OCI-LY7 (cell line): ENCODE measurements at regions not wholly inside any gene's neighbourhood (a gene's known extent, or its start where the extent isn't known, plus 50 kb on each side); places are given as distances from the start of the nearest gene placed in this dataset.
A peak's percentile ranks its signal among the peaks of the same experiment; 100 is the strongest.

ENCODE experiments used
- BruUV-seq: library from RNA; stranded (reverse); fragments of 400-500 nt; replicated peaks from 2 replicates; lab custom pipeline; 2021; lab: Mats Ljungman, UMichigan
- CTCF ChIA-PET: fragments of 300-600 bp; sonication (Branson Sonifier 250); formaldehyde crosslinking; loops from one replicate; lab custom pipeline; 2022; ENCODE audit warnings: antibody characterized with exemption; ENCODE audit not compliant: unreplicated experiment; lab: Charles Lee
- POLR2A ChIA-PET: fragments of 300-600 bp; sonication (Branson Sonifier 250); formaldehyde crosslinking; loops from one replicate; lab custom pipeline; 2022; ENCODE audit warnings: antibody characterized with exemption; lab: Charles Lee
- DNase-seq: peaks from one replicate; pipeline ENCODE4 v3.0.0-alpha.2; 2015; ENCODE audit warnings: low spot score
- H2AFZ ChIP-seq: fragments of 200-600 bp; sonication (generic), shearing (Covaris generic); 2 replicates; pipeline ENCODE4 v1.6.1; 2014; ENCODE audit warnings: mild to moderate bottlenecking, antibody characterized with exemption, low read length, moderate library complexity
- H3K27ac ChIP-seq: fragments of 200-600 bp; sonication (generic); 2 replicates; pipeline ENCODE4 v1.5.1; 2014; ENCODE audit warnings: mixed run types, low read depth, mild to moderate bottlenecking, moderate library complexity, low read length, inconsistent platforms; ENCODE audit not compliant: poor library complexity, severe bottlenecking
- H3K36me3 ChIP-seq: fragments of 200-600 bp; sonication (generic); 2 replicates; pipeline ENCODE4 v1.6.1; 2014; ENCODE audit warnings: mild to moderate bottlenecking, antibody characterized with exemption, low read length, moderate library complexity, mixed read lengths; ENCODE audit not compliant: insufficient read depth
- H3K4me1 ChIP-seq: fragments of 200-600 bp; sonication (generic); 2 replicates; pipeline ENCODE4 v1.5.1; 2014; ENCODE audit warnings: mild to moderate bottlenecking, low read length; ENCODE audit not compliant: insufficient read depth, poor library complexity, severe bottlenecking
- H3K4me2 ChIP-seq: fragments of 200-600 bp; sonication (generic); 2 replicates; pipeline ENCODE4 v1.6.1; 2014; ENCODE audit warnings: mild to moderate bottlenecking, low read length
- H3K4me3 ChIP-seq: fragments of 200-600 bp; sonication (generic); 2 replicates; pipeline ENCODE4 v1.5.1; 2014; ENCODE audit warnings: mild to moderate bottlenecking, low read depth, low read length; ENCODE audit not compliant: poor library complexity, severe bottlenecking
- H3K79me2 ChIP-seq: fragments of 200-600 bp; sonication (generic); 2 replicates; pipeline ENCODE4 v1.6.1; 2016; ENCODE audit warnings: low read depth, mild to moderate bottlenecking, low read length, moderate library complexity, mixed read lengths; ENCODE audit not compliant: insufficient read depth
- H3K9me2 ChIP-seq: fragments of 200-600 bp; sonication (generic); 2 replicates; pipeline ENCODE4 v1.6.1; 2016; ENCODE audit warnings: mild to moderate bottlenecking, low read length, mixed read lengths; ENCODE audit not compliant: insufficient read depth
- H3K9me3 ChIP-seq: fragments of 200-600 bp; sonication (generic); 2 replicates; pipeline ENCODE4 v1.6.1; 2014; ENCODE audit warnings: mild to moderate bottlenecking, mixed run types, low read length, mixed read lengths
- H4K20me1 ChIP-seq: fragments of 200-600 bp; sonication (generic); 2 replicates; pipeline ENCODE4 v1.6.1; 2014; ENCODE audit warnings: mild to moderate bottlenecking, antibody characterized with exemption, low read length, moderate library complexity, mixed read lengths; ENCODE audit not compliant: insufficient read depth
- CTCF ChIP-seq: fragments of 200-600 bp; sonication (generic); conservative IDR thresholded peaks from 2 replicates; pipeline ENCODE4 v1.5.1; 2014; ENCODE audit warnings: mild to moderate bottlenecking, antibody characterized with exemption, low read length, moderate library complexity, mixed read lengths
- EZH2phosphoT487 ChIP-seq: fragments of 200-600 bp; sonication (generic); IDR thresholded peaks from 2 replicates; pipeline ENCODE4 v1.6.1; 2018; ENCODE audit warnings: low read depth, borderline replicate concordance, mild to moderate bottlenecking, mixed run types, antibody characterized with exemption, low read length, moderate library complexity, mixed read lengths
- intact Hi-C: fragments of 100-400 bp; cut with micrococcal nuclease; formaldehyde crosslinking; loops from one replicate; pipeline ENCODE4 v1.10.0; 2022; ENCODE audit not compliant: unreplicated experiment

DNA sequence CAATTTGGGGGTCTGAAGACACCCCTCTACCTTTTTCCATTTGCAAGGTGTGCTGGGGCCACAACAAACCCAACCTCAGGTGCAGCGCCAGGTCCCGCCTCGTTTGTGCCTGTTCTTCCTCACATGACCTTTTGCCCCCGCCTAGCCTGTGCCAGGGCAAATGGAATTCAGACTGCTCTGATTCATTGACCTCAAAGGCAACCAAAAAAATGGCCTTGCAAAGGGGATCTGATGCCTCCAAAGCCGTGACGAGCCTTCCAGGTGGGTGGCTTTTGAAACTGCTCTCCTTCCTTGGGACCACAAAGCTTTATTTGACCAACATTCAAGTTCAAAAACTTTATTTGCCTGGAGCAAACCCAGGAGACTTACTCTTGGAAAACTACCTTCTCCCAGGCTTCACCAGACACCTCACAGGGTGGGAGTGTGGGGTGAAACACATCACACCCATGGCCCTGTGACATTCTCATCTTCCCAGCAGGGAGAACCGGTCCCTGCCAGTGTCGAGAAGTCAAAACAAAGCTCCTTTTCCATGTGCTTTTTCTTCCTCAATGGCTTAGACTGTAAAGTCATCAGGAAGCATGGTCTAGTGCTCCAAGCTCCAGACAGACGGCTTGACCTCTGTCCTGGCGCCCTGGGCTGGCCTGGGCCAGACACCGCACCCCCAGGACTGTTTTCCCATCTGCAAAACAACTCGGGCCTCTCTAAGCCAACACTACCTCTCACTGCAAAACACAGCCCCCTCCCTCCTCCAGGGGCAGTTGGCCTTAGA is 103.9 kb upstream of the HES1 start:
- H3K27ac ChIP-seq = peak overlapping the region; percentile 70
- POLR2A ChIA-PET = interaction anchor here (0.5 to 1.6 kb wide), 4 partner anchors 11 to 161 kb away, joined by 3 to 4 read pairs (median 4); no protein-coding TSS in a partner anchor
- no peaks in the 10 kb centered on the region; the same call in 1 of the 2 replicates for H3K36me3 ChIP-seq
- intact Hi-C loops = no loop called here
- peak overlapping the region; percentile 66; the same call in 1 of the 2 replicates for H2AFZ ChIP-seq
- no peaks in the 10 kb centered on the region for H4K20me1 ChIP-seq
- peak overlapping the region; percentile 38 for H3K4me3 ChIP-seq
- H3K9me2 ChIP-seq = no peaks in the 10 kb centered on the region
- H3K79me2 ChIP-seq = no peaks in the 10 kb centered on the region
- BruUV-seq = no TSS peak
- peaks cover 12% of the 10 kb centered on the region for H3K9me3 ChIP-seq
- TF ChIP-seq EZH2phosphoT487 (no peak), CTCF (no peak)
- peak overlapping the region; percentile 77 for H3K4me2 ChIP-seq
- H3K4me1 ChIP-seq = peaks cover 64% of the 10 kb centered on the region
- no peak for DNase-seq
- CTCF ChIA-PET = no interaction called here

DNA sequence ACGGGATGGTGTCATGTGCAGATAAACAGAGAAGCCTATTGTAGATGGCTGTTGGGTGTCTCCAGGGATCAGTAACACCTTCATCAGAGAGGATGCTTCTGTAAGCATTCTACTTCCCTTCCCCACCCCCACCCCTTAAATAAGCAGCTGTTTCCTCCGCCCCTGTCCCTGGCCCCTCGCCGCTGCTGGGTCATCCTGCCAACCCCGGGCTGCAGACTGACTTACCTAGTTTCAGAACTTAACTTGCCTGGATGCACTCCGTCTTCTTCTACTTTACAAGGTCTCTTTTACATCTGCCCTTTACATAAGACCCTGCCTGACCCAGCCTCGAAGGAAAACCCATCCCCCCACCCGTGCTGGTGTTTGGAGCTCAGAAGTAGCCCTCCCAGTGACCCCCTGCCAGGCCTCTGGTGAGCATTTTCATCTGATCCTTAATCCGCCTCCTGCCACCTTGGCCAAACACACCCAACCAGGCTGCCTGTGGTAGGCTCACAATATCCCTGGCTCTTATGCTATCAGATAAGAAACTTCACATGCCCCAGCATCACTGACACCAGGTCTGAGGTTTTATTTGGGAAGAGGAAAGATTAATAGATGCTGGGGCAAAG is 103.0 kb upstream of the HES1 start:
- Histone ChIP-seq H3K4me1 (peaks cover 64% of the 10 kb centered on the region), H3K4me3 (peak overlapping the region; percentile 38), H4K20me1 (no peaks in the 10 kb centered on the region), H3K36me3 (no peaks in the 10 kb centered on the region; the same call in 1 of the 2 replicates), H3K4me2 (peak overlapping the region; percentile 77), H2AFZ (peak overlapping the region; percentile 66), H3K9me3 (peaks cover 12% of the 10 kb centered on the region), H3K9me2 (no peaks in the 10 kb centered on the region), H3K27ac (peak overlapping the region; percentile 70), H3K79me2 (no peaks in the 10 kb centered on the region)
- CTCF ChIA-PET = interaction anchor here (0.6 to 0.8 kb wide), 6 partner anchors 9 to 659 kb away, joined by 3 to 9 read pairs (median 3); no protein-coding TSS in a partner anchor
- TF ChIP-seq CTCF = no peak
- no peak for TF ChIP-seq EZH2phosphoT487
- no TSS peak for BruUV-seq
- POLR2A ChIA-PET = interaction anchor here (0.6 to 1.6 kb wide), 4 partner anchors 52 to 652 kb away, joined by 3 to 4 read pairs (median 3); no protein-coding TSS in a partner anchor
- DNase-seq = peak; percentile 87
- intact Hi-C loops = no loop called here
